ENCODE measurements at regions not wholly inside any gene's neighbourhood (a gene's known extent, or its start where the extent isn't known, plus 50 kb on each side); places are given as distances from the start of the nearest gene placed in this dataset.

DNA sequence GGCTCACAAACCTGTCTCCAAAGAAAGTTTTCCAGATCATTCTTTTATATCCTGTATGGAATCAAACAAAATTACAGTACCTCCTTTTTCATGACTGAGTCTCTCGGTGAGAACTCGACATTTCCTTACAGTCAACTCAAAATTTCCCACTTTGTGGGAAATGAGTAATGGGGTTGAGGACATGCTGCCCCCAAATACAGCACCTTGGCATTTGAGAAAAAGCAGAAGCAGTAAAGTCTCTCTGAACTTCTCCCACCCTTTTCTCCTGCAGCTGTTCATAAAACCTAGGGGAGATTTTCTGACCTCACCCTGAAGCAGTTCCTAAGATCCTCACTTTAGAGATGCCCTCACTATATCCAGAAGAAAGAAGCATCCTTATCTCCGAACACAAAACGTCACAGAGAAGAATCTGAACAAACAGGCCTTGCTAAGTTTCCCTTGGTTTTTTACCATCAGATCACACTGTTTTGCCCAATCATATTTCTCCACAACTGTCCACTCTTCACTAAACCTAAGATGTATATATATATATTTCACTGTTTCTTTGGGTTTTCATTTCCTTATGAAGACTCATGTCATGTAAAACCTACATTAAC, 96.1 kb upstream of the APC start:
- TF ChIP-seq CTCF (IDR thresholded peaks at IDR 0.05) (no peak), POLR2A (IDR thresholded peaks at IDR 0.05) (no peak)

All from prostate gland (tissue), 2 donors.